ENCODE measurements at regions not wholly inside any gene's neighbourhood (a gene's known extent, or its start where the extent isn't known, plus 50 kb on each side); places are given as distances from the start of the nearest gene placed in this dataset.

DNA sequence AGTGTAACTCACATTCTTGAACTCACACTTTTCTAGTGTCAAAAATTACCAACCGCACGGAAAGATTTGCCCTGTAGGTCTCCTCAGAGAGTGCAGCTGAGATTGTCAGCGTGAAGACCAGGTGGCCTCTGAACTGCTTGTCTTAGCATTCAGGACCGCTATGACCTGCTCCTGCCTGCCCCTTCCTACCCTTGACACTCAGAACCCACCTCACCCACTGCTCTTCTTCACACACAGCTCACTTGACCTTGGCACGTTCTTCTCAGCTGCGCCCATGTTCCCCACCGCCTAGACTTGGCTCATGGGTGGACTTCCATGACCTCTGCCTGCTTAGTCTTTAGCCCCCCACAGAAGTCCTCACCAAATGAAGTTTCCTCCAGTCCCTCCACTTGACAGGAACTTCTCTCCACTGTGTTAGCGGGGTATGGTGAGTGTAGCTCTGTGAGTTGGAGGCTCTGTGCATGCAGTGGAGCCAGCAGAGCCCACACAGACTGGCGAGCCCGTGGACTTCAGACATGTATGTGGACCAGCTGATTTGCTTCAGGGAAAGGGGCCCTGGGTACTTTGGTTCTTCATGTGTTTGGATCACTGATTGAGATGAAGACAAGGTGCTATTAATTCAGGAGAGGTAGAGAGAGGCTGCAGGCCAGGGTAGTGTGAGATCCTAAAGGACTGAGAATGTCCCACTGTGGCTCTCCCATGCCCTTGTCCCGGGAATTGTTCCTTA lies 221.3 kb downstream of the OPA1 start:
- TF ChIP-seq, protein P1, sequence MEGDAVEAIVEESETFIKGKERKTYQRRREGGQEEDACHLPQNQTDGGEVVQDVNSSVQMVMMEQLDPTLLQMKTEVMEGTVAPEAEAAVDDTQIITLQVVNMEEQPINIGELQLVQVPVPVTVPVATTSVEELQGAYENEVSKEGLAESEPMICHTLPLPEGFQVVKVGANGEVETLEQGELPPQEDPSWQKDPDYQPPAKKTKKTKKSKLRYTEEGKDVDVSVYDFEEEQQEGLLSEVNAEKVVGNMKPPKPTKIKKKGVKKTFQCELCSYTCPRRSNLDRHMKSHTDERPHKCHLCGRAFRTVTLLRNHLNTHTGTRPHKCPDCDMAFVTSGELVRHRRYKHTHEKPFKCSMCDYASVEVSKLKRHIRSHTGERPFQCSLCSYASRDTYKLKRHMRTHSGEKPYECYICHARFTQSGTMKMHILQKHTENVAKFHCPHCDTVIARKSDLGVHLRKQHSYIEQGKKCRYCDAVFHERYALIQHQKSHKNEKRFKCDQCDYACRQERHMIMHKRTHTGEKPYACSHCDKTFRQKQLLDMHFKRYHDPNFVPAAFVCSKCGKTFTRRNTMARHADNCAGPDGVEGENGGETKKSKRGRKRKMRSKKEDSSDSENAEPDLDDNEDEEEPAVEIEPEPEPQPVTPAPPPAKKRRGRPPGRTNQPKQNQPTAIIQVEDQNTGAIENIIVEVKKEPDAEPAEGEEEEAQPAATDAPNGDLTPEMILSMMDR (IDR thresholded peaks at IDR 0.05; ENCODE audit: borderline replicate concordance, extremely low read depth, low read length, poor library complexity, severe bottlenecking) = no peak
- TF ChIP-seq EZH2 (IDR thresholded peaks at IDR 0.05; ENCODE audit: borderline replicate concordance, low read depth, low read length, severe bottlenecking) = no peak
